Endothelial cell (in vitro differentiated cells): ENCODE measurements at regions not wholly inside any gene's neighbourhood (a gene's known extent, or its start where the extent isn't known, plus 50 kb on each side); places are given as distances from the start of the nearest gene placed in this dataset.

ENCODE experiments used
- DNase-seq: peaks from one replicate; pipeline ENCODE4 v3.0.0; 2021; ENCODE audit warnings: low spot score
- H3K27ac Mint-ChIP-seq: one replicate; pipeline ENCODE4 v1.8.0; 2021; ENCODE audit warnings: mixed read lengths, inconsistent platforms; ENCODE audit not compliant: unreplicated experiment
- H3K27me3 Mint-ChIP-seq: one replicate; pipeline ENCODE4 v1.8.0; 2021; ENCODE audit warnings: mild to moderate bottlenecking, moderate library complexity, mixed read lengths, inconsistent platforms; ENCODE audit not compliant: unreplicated experiment
- H3K36me3 Mint-ChIP-seq: one replicate; pipeline ENCODE4 v1.8.0; 2021; ENCODE audit warnings: mild to moderate bottlenecking, low read depth, mixed read lengths, inconsistent platforms; ENCODE audit not compliant: unreplicated experiment
- H3K4me1 Mint-ChIP-seq: one replicate; pipeline ENCODE4 v1.8.0; 2021; ENCODE audit warnings: mild to moderate bottlenecking, mixed read lengths, inconsistent platforms; ENCODE audit not compliant: unreplicated experiment
- H3K4me3 Mint-ChIP-seq: one replicate; pipeline ENCODE4 v1.8.0; 2021; ENCODE audit warnings: mild to moderate bottlenecking, mixed read lengths, inconsistent platforms; ENCODE audit not compliant: unreplicated experiment
- H3K9me3 Mint-ChIP-seq: one replicate; pipeline ENCODE4 v1.8.0; 2021; ENCODE audit warnings: mixed read lengths, inconsistent platforms; ENCODE audit not compliant: unreplicated experiment
- TF ChIP-seq, protein P1 (sequence below): fragments of 200-600 bp; sonication (generic); IDR thresholded peaks from one replicate; pipeline ENCODE4 v1.5.0; 2021; ENCODE audit warnings: antibody characterized with exemption; ENCODE audit not compliant: unreplicated experiment

DNA sequence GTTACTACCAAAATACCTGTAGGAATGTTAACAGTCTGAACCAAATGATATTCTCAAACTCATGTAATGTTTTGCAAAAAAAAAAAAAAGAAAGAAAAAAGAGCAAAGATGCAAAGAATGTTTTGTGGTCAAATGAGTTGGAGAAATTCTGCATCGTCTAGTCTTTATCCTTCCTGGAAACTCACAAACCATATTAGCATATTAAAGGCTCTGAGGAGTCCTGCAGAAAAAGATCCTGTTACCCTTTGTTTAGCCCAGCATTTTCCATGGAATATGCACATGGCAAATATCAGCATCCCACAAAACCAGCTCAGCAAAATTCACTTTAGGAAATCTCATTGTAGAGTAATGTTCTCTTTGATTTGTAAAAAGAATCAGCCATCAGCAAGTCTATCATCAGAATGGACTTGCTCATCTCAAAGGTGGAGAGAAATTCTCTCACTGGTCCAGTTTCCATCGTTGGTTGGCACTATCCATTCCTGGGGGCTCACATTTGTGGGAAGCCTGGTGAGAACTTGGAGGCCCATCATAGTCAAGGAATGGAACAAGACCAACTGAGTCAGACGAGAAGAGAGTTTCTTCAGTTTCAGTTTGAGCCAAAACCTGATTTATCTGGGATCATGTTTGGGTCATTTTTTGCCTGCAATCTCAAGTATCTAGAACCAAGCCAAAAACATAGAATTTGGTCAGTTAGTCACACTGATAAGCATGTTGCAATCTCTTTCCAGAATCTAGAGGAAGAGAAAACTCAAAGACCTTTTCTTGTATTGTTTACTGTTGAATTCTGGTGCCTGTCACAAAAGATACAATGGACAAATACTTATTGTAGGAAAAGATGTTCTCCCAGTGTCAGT, 129.8 kb downstream of the TBX5 start:
- TF ChIP-seq, protein P1, sequence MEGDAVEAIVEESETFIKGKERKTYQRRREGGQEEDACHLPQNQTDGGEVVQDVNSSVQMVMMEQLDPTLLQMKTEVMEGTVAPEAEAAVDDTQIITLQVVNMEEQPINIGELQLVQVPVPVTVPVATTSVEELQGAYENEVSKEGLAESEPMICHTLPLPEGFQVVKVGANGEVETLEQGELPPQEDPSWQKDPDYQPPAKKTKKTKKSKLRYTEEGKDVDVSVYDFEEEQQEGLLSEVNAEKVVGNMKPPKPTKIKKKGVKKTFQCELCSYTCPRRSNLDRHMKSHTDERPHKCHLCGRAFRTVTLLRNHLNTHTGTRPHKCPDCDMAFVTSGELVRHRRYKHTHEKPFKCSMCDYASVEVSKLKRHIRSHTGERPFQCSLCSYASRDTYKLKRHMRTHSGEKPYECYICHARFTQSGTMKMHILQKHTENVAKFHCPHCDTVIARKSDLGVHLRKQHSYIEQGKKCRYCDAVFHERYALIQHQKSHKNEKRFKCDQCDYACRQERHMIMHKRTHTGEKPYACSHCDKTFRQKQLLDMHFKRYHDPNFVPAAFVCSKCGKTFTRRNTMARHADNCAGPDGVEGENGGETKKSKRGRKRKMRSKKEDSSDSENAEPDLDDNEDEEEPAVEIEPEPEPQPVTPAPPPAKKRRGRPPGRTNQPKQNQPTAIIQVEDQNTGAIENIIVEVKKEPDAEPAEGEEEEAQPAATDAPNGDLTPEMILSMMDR: no peak
- DNase-seq: no peak
- Mint-ChIP-seq H3K36me3 (no peaks in the 10 kb centered on the region), H3K4me1 (no peaks in the 10 kb centered on the region), H3K27ac (no peak overlapping the region), H3K27me3 (peaks cover 2% of the 10 kb centered on the region), H3K9me3 (no peaks in the 10 kb centered on the region), H3K4me3 (no peak overlapping the region)

DNA sequence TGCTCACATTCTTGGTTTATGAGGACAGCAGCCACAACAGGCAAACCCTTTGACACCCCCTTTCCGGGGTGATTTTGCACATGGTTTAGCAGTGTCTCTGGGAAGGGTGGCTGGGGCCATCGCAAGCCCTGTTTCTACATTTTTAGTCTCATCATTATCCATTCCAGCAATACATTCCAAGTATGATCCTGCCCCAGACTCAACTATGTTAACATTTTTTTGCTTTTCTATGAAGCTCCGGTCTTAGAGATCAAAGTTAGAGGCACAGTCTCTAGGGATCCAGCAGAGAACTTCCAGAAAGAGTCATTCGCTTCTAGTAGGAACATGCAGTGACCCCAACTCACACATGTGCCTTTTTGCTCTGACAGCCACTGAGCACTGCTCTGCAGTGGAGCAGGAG, 130.9 kb downstream of the TBX5 start:
- H3K27me3 Mint-ChIP-seq: peaks cover 2% of the 10 kb centered on the region
- no peak for DNase-seq
- no peak overlapping the region for H3K27ac Mint-ChIP-seq
- TF ChIP-seq, protein P1: no peak
- no peaks in the 10 kb centered on the region for H3K9me3 Mint-ChIP-seq
- H3K4me1 Mint-ChIP-seq: no peaks in the 10 kb centered on the region
- no peak overlapping the region for H3K4me3 Mint-ChIP-seq
- no peaks in the 10 kb centered on the region for H3K36me3 Mint-ChIP-seq

DNA sequence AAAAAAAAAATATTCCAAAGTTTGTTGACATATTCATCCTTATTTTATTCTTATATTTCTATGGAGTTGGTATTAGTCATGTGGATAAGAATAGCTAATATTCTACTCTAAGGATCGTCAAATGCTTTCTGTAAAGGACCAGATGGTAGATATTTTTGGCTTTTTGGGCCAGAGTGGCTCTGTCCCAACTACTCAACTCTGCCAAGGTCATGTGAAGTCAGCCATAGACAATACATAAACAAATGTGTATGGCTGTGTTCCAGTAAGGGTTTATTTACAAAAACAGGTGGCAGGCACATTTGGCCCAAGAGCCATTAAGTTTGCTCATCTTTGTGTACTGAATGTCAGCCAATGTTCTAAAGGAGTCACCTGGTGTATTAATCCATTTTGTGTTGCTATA, 131.8 kb downstream of the TBX5 start:
- DNase-seq: no peak
- TF ChIP-seq, protein P1: no peak
- H3K27ac Mint-ChIP-seq: no peak overlapping the region
- H3K9me3 Mint-ChIP-seq: no peaks in the 10 kb centered on the region
- H3K4me1 Mint-ChIP-seq: peaks cover 2% of the 10 kb centered on the region
- H3K36me3 Mint-ChIP-seq: no peaks in the 10 kb centered on the region
- peaks cover 2% of the 10 kb centered on the region for H3K27me3 Mint-ChIP-seq
- H3K4me3 Mint-ChIP-seq: no peak overlapping the region

DNA sequence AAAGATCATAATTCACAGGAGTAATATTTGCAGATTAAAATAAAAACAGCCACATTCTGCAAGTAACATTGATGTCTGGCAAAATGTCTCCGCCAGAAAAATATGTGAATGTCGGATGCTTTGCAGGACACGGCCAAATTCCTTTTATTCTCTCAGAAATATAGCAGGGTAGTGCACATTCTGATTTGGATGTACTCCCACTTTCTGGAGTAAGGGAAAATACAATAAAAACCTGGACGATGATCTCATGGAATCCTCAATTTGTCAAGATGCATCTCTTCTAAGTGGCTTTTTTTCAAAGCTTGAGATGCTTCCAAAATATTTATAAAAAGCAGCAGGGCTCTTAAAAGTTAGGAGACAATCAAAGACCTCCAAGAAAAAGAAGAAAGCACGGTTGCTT, 133.3 kb downstream of the TBX5 start:
- peaks cover 3% of the 10 kb centered on the region for H3K4me1 Mint-ChIP-seq

DNA sequence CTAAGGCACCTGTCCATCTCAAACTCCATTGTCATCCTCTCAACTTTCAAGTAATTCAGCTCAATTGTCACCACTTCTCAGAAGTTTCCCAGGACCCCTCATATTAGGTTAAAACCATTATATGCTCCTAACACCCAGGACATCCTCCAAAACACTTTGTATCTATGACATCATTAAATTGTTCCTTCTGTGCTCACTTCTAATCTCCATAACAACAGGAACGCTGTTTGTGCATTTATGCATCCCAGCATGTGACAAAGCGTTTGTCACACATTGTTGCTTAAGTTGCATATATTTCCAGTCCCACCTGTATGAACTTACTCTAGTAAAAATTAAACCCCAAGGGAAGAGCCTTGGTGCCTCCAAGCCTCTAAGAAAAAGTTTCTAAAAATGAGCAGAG, 133.9 kb downstream of the TBX5 start:
- Mint-ChIP-seq H3K4me1 (peaks cover 3% of the 10 kb centered on the region), H3K9me3 (no peaks in the 10 kb centered on the region), H3K27ac (no peak overlapping the region), H3K4me3 (no peak overlapping the region), H3K27me3 (peaks cover 2% of the 10 kb centered on the region), H3K36me3 (no peaks in the 10 kb centered on the region)
- TF ChIP-seq, protein P1: no peak
- DNase-seq: no peak

More for the DNA sequence above, 133.3 kb downstream of the TBX5 start:
- TF ChIP-seq, protein P1: no peak
- Mint-ChIP-seq H3K9me3 (no peaks in the 10 kb centered on the region), H3K27me3 (peaks cover 2% of the 10 kb centered on the region), H3K27ac (no peak overlapping the region), H3K4me3 (no peak overlapping the region), H3K36me3 (no peaks in the 10 kb centered on the region)
- DNase-seq: no peak
